GM21717 (cell line): ENCODE measurements at regions not wholly inside any gene's neighbourhood (a gene's known extent, or its start where the extent isn't known, plus 50 kb on each side); places are given as distances from the start of the nearest gene placed in this dataset.
A peak's percentile ranks its signal among the peaks of the same experiment; 100 is the strongest.
"Not testable (repeated sequence)": the region's sequence is repeated elsewhere in the genome, so short reads cannot be mapped to it uniquely, and the experiment has no call there.

Experiments used
- ATAC-seq: cut with Tn5 transposase; IDR thresholded peaks from one replicate; pipeline ENCODE4 v1.9.1; 2021; ENCODE audit warnings: mild to moderate bottlenecking, moderate library complexity; ENCODE audit not compliant: unreplicated experiment

DNA sequence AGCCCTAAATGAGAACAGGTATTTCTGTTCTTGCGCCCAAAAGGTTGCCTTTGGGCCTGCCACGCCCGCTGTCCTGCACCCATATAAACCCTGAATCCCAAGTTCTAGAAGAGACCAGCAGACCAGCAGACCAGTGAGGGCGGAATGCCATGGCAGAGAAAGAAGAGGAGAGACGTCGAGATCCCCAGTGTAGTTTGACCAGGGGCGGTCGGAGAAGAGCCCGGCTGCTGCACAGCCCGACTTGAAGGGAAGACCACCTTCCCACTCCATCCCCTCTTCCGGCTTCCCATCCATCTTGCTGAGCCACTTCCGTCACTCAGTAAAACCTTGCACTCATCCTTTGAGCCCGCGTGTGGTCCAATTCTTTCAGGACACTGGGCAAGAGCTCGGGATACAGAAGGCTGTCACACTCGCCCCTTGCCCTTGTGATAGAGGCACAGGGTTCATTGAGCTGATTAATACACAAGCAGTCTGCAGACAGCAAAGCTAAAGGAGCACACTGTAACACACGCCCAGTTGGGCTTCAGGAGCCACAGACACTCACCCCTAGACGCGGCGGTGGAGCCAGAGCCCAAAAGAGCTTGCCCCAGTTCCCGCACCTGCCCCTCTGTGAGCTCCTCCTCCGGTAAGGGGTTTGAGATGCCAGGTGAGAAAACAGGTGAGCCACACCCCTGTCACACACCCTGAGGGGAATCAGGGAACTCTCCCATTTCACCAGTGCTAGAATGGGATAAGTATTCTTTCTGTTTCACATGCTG, 230.8 kb downstream of the PCDH10 start:
- no peak for ATAC-seq

DNA sequence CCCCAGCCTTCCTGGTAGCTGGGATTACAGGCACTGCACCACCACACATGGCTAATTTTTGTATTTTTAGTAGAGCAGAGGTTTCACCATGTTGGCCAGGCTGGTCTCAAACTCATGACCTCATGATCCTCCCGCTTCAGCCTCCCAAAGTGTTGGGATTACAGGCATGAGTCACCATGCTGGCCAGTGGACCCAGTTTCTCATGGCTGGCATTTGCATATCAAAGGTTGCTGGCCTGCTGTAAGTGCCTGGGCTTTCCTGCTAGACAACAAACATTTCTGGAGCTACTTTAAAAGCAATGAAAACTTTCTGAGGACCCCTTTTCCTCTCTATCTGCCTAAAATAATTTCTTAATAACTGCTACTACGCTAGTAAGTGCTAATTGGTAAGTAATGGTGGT, 228.2 kb downstream of the PCDH10 start:
- no peak for ATAC-seq

DNA sequence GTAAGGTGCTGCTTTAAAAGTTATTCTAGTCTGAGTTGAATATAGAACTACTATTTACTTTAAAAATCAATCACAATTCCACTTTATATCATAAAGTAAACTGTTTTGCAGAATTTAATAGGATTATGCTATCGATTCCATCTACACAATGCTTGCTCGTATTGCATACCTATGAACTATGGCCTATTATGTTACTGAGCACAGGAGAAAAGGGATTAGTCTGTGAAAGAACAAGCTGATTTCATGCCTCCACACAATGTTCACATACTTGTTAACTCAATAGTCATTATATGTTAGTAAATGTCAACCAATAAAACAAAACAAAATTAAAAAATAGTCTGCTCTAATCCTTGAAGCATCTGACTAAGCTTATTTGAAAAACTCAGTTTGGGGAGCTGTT, 223.6 kb downstream of the PCDH10 start:
- ATAC-seq: no peak

DNA sequence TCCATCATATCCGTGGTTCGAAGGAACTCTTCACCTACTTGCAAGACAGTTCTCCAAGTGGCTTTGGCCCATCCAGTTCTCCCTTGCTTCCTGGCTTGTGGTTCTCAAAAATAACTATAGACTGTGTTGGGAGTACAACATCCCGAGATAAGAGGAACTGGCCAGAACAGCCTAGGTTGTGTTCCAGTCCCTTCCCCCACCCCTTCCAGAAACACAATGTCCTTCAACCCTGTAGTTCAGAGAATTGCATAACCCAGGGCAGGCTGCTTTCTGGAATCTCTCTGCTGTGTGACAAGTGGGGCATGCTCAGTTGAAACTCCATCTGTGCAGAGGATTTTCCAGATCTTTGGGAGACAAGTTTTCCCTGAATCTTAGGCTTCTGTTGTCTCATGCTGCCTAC, 206.5 kb downstream of the PCDH10 start:
- ATAC-seq: no peak

DNA sequence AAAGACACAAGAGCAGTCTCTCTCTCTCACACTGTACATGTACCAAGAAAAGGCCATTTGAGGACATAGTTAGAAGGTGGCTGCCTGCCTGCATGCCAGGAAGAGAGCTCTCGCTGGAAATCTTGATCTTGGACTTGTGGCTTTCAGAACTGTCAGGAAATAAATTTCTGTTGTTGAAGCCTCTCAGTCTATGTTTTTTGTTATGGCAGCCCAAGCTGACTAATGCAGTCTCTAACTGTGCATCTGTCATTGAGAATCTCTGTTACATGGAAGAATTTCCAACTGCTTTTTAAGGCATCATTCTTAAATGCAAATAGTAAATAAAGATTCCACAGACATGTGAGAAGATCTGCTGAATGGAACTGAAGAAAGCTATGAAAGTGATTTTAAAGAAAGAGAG, 198.3 kb downstream of the PCDH10 start:
- no peak for ATAC-seq

DNA sequence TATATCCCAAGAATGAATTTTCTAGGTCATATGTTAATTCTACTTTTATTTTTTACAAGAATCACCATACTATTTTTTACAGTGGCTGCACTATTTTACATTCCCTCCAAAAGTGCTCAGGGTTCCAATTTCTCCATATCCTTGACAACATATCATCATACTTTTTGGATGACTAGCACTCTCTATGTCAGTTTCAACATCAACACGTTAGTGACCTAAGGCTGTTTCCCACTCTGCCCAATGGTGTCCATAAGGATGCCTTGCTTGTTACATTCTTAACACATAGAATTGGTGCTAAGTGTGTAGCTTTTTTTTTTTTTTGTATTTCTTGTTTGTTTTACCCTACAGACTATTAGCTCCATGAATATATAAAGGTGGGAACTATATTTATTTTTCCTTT, 175.4 kb downstream of the PCDH10 start:
- ATAC-seq: no peak

DNA sequence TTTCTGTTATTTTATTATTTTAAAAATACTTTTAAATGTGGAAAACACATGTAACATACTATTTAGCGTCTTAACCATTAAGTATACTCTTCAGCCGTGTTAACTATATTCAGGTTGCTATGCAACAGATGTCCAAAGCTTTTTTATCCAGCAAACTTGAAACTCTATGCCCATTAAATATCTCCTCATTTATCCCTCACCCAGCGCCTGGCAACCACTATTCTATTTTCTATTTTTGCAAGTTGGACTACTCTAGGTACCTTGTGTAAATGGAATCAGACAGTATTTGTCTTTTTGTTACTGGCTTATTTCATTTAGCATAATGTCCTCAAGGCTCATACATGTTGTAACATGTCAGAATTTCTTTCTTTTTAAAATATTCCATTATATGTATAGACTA, 174.6 kb downstream of the PCDH10 start:
- ATAC-seq: no peak

DNA sequence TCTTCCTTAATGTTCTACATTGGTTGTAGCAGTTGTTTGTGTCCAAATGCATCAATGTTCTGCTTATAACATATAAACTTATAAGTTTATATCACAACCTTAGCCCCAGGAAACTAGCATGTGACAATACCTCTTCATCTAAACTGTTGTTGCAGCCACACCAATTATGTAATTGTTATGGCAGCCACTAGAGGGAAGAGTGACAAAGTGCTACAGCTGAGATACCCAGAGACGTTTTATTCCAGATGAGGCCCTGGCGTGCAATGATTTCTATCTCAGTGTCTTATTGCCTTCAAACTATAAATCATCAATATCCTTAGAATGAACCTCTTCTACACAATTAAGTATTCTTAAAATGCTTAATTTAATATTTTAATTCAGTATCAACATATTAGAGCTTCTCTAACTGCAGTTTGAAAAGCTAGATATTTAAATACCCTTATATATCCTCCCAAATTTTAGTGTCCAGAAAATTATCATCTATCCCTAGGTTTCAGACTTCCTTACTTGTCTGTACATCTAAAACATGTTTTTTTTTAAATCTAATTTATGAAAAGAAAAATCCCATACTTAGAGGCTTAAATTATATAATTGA, 171.6 kb downstream of the PCDH10 start:
- peak; percentile 96 for ATAC-seq

DNA sequence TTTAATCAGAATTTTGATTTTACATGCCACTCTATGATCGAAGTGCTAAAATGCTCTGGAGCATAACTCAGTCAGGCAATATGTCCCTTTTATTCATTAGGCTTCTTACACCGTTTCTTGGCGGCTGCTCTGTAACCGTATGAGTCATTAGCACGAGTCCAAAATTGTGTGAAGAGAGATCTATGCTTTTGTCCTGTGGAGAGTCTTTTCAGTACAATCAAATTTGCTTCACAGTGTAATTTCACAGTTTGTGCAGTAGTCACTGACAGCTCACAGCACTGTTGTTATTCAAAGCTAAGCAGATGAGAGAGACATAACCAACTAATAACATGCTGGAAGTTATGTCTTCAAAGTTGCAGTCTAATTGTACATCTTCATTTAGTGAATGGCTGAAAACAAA, 167.8 kb downstream of the PCDH10 start:
- no peak for ATAC-seq

DNA sequence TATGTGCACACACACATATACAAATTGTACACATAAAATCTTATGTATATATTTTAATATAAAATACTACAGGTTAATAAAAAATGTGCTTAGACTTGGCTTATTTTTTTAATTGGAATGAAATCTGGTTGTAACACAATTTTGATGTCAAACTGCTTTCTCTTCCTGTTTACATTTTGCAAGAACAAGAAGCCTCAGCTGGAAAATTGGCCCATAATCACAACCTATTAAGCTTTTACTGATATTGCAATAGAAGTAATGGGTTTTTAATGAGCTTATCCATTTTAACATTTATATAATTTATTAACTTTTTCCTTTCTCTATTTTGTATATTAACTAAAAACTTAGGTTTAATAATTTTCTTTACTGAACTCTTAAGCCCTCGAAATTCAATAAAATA, 165.9 kb downstream of the PCDH10 start:
- ATAC-seq: no peak

DNA sequence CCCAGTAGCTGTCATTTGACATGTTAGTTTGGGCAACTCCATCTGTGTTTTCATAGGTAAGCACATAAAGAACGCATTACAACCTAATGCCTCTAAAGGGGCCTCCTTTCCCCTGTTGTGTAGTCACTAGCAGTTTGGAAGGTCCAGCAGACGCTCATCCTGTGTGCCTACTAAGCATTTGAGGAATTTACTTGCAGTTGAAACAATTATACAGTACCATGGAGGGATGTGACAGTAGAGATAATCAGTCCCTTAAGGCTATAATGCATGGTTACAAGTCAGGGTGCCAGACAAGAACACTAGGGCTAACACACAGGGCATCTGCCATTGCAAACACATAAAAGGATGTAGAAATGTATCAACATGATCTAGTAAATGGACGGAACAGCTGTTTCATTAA, 138.3 kb downstream of the PCDH10 start:
- no peak for ATAC-seq

DNA sequence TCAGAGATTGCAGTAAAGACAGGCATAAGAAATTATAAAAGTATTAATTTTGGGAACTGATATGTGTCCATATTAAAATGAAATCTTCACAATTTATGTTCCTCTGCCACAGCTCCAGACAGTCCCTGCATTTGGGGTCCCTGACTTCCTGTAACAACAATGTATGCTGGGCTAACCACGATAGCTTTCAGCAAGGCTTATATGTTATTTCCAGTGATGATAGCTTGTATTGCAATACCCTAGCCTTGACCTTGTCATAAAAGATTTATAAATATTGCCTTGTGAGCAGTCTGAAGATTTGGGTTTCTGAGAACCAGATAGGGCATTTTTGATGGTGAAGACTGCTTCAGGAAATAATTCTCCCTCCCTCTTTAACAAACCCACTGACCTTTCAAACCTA, 129.5 kb downstream of the PCDH10 start:
- no peak for ATAC-seq

DNA sequence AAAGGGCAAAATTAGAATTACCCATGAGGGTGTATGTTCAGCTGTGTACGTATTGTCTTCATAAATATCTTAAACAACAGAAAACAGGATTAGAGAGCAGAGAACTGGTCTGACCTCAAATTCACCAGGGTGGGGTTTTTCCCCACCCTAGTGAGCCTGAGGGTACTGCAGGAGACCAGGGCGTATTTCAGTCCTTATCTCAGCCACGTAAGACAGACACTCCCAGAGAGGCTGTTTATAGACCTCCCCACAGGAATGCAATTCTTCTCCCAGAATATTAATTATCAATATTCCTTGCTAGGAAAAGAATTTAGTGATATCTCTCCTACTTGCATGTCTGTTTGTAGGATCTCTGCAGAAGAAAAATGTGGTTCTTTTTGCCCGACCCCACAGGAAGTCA, 128.8 kb downstream of the PCDH10 start:
- not testable (repeated sequence) for ATAC-seq

DNA sequence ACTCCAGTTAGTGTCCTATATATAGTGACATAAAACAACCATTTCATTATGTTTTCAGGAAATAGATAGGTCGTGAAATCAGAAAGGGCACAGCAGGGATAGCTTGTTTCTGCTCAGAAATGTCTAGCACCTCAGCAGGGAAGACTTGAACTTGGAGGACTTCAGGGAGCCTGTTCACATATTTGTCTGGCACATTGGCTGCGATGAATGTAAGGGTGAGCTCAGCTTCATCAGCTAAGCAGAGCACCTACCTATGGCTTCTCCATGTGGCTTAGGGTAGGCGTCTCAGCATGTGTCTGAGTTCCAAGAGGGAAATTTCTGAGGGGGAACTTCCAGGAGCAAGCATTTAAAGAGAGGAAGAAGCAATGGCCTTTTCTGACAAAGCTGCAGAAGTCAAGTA, 126.2 kb downstream of the PCDH10 start:
- no peak for ATAC-seq

DNA sequence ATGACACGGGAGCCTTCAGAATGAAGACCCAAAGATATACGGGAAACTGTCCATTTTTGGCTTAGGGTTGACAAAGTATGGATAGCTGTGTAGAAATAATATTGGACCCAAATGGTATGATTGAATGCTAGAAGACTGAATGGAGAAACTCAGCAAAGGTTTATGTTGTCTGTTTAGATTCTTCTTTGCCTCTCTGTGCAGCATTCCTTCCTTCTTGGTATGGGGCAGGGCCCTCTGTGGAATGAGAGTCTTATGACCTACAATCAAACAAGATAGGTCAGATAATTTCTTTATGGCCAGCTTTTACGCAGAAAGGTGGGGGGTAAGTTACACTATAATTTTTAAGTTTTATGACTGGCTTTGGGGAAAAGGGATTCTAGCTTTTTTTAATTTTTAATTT, 124.3 kb downstream of the PCDH10 start:
- ATAC-seq: no peak

DNA sequence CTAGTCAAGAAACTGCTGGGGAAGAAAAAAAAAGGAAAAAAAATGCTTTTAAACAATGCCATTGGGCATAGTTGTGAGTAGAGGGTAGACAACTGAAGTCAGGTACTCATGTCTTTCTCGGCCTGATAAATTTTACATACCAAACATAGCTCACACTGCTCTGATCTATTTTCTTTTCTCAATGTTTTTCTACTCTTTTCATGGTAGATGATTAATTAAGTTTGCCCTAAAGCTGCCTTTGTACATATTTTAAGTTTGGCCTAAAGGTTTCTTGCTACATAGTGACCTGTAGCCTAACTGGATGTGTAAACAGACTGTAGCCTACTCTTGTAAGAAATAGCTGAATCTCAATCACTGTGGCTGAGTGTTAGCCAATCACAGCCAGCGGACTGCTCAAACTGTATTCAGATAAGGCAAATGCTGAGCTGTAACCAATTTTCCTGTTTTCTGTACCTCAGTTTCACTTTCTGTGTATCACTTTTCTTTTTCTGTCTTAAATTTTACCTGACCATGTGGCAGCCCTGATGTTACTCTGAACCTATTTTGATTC, 121.0 kb downstream of the PCDH10 start:
- ATAC-seq: peak; percentile 95

DNA sequence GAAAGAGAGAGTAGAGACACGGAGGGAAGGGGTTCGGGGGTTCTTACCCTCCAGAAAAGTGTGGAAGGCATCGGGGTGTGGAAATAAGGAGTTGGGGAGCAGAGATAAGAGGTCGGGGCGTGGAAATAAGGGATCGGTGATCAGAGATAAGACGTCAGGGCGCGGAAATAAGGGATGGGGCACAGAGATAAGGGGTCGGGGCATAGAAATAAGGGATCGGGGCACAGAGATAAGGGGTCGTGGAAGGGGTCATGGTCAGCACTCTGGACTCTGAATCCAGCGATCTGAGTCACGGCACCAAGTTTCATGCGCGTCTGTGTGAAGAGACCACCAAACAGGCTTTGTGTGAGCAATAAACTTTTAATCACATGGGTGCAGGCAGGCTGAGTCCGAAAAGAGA, 119.1 kb downstream of the PCDH10 start:
- no peak for ATAC-seq

DNA sequence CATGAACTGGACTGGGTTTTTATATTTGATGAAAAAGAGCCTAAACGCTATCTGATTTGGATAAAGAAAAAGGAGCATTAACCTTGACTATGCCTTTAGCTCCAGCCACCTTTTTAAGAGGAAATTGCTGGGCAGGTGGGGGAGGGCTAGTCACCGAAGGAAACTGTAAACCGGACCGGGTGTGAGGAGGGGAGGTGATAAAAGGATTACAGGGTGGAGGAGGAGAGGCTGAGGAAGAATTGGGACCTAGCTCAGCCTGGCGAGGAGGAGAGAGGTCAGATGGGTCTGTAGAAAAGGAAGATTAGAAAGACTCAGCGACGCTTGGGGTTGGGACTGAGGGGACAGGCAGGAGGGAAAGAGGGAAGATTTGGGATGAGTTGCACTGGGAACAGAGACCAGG, 118.4 kb downstream of the PCDH10 start:
- ATAC-seq: not testable (repeated sequence)

DNA sequence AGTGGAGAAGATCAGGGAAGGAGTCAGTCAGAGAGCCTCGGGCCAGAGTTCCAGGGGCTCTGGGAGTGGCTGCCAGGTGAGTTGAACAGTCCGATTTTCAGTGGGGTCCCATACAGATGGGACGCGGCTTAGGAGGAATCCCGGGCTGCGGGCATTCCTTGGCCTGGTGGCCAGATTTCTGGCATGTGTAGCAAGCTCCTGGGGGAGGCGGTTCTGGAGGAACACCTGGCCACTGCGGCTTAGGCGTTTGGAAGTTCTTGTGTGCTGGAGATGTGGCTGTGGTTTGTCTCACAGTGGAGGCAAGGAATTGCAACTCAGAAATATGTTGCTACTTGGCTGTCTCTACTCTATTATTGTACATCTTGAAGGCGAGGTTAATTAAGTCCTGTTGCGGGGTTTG, 117.9 kb downstream of the PCDH10 start:
- ATAC-seq: not testable (repeated sequence)

DNA sequence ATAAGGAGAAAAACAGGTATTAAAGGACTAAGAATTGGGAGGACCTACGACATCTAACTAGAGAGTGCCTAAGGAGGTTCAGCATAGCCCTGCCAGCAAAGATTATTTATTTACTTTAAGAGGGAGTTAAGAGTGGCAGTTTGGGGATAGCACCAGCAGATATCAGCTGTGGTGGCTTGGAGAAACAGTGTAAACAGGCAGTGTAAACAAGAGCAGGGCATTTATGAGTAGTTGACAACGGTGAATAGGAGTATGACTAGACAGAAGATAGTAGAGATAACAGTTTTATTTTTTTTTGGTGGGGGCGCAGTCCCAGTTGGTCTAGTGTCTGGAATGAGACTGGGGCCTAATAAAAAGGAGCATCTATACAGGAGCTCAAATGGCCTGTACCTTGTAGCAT, 115.2 kb downstream of the PCDH10 start:
- ATAC-seq: not testable (repeated sequence)

DNA sequence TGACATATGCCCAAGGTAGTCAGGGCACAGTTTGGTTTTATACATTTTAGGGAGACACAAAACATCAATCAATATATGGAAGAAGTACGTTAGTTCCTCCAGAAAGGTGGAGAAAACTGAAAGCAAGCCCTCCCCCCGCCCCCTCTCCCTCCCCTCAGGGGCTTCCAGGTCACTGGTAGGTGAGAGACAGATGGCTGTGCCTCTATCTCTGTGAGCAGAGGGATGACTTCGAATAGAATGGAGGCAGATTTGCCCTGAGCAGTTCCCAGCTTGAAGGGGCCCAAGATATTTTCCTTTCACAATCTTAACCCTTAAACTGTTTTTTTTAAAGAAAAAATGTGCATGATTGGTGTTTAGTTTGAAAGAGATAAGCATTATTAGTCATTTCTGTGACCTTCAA, 114.0 kb downstream of the PCDH10 start:
- ATAC-seq: no peak

DNA sequence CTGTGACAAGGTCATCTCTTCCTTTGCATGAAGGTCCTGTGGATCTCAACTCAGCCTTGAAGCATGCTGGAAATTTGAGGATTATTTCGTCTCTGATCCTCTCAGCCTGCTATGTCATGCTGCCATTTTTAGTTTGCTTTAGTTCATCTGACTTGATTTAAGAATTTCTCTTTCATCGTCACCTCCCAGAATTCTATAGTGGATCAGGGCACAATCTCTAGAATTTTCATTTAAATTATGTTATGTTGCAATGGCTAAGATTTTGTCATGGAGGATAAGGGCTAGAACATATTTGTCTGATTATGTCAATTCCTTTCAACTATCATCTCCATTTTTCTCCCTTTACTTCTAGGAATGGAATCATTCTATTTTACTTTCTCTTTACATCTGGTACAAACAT, 98.8 kb downstream of the PCDH10 start:
- ATAC-seq: no peak

DNA sequence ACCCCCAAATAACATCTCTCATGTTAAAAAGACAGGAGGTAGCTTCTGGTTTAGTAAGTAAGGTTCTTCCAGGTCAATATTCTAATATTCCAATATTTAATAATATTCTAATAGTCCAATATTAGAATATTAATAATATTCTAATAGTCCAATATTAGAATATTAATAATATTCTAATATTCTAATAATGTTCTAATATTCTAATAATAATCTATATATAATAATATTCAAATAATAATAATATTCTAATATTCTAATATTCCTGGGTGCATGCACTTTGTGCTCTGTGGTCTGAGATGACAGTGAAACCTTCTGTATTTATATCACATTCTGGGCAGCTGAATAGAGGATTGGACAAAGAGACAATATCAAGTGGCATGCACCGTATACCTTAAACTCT, 96.1 kb downstream of the PCDH10 start:
- no peak for ATAC-seq
